ENCODE measurements at regions not wholly inside any gene's neighbourhood (a gene's known extent, or its start where the extent isn't known, plus 50 kb on each side); places are given as distances from the start of the nearest gene placed in this dataset.

DNA sequence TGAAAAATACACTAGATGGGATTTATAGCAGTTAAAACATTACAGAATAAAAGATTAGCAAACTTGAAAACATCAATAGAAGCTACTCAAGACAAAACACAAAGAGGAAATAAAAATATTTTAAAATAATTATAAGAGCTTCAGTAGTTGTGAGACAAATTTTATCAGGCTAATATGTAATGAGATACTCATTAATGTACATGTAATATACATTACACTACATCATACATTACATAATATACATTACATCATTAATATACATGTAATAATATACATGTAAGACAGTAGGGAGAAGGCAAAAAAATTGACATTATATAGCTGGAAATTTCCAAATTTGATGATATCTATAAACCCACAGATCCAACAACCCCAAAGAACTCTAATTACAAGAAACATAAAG is 249.4 kb upstream of the HMGA2 start:
- Histone ChIP-seq H3K27me3 (ENCODE audit: control insufficient read depth in 1 of 2, insufficient read depth in 2 of 2, low read length in 2 of 2) (no peaks in the 10 kb centered on the region), H3K27ac (ENCODE audit: low read length) (no peak overlapping the region), H3K4me3 (ENCODE audit: low read length in 2 of 2) (no peak overlapping the region), H3K9me3 (ENCODE audit: control insufficient read depth in 2 of 2, low read length in 2 of 2) (no peaks in the 10 kb centered on the region), H3K4me1 (ENCODE audit: control insufficient read depth, insufficient read depth, low read length) (no peaks in the 10 kb centered on the region), H3K36me3 (ENCODE audit: control insufficient read depth in 2 of 2, insufficient read depth in 2 of 2, low read length in 2 of 2) (no peaks in the 10 kb centered on the region), H3K9ac (ENCODE audit: low read length in 2 of 2) (no peak overlapping the region)

DNA sequence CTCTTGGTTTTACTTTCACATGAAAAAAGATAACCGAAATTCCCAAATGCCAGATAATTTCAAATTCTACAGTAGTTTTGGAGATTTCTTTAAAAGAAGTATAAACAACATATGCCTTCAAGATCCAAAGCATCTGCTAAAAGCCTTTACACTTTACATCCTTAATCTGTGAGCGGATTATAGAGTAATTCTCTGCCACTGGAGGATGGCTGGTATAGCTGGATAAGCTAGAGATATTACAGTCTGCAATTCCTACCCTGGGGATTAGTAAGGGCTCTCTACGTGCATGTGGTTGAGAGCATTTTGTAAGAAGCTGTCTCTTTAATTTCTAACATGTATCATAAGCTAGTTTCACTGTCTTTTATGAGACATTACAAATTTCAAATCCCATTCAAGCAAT is 240.3 kb upstream of the HMGA2 start:
- no peak overlapping the region for H3K9ac ChIP-seq (ENCODE audit: low read length in 2 of 2)
- H3K27me3 ChIP-seq (ENCODE audit: control insufficient read depth in 1 of 2, insufficient read depth in 2 of 2, low read length in 2 of 2) = no peaks in the 10 kb centered on the region
- H3K4me3 ChIP-seq (ENCODE audit: low read length in 2 of 2) = no peak overlapping the region
- H3K27ac ChIP-seq (ENCODE audit: low read length) = no peak overlapping the region
- no peaks in the 10 kb centered on the region for H3K4me1 ChIP-seq (ENCODE audit: control insufficient read depth, insufficient read depth, low read length)
- H3K36me3 ChIP-seq (ENCODE audit: control insufficient read depth in 2 of 2, insufficient read depth in 2 of 2, low read length in 2 of 2) = no peaks in the 10 kb centered on the region
- H3K9me3 ChIP-seq (ENCODE audit: control insufficient read depth in 2 of 2, low read length in 2 of 2) = no peaks in the 10 kb centered on the region

DNA sequence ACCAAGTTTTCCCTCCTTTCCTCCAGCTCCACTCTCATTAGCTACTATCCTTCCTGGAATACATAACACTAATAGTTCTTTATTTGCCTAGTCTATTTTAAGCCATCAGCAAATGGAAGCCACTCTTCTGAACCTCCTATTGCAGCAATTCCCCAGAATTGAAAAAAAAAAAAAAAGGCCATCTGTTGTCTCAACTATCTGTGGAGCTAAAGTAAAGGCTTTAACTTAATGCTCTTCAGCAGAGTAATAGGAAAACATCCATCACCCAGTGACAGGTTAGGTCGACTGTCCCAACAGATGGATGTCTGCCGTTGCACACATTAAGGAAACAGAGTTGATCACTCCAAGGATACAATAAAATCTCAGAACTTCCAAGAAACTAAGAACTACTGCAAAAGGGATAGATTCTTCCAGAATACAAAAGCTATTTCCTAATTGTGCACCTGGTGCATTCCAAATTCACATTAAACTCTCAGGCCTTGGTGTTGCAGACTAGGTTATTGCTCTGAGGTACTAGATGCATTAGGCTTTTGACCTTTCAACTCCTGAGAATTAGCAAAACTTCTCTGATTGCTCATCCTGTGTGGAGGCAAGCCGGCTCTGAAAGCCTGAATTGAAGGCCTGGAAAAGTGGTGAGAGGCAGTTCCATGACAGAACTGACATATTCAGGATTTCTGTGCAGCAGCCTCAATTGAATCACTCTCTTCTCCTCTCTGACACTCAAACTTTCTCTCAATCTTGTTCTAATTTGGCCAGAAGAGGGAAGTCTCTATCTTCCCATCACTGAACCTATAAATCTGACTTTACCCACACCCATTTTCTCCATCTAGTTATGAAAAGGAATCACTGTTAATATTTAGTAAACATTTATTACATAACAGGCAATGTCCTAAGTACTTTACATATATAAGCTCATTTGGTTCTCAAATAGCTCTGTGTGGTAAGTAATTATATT is 238.4 kb upstream of the HMGA2 start:
- Histone ChIP-seq H3K4me1 (ENCODE audit: control insufficient read depth, insufficient read depth, low read length) (no peaks in the 10 kb centered on the region), H3K9me3 (ENCODE audit: control insufficient read depth in 2 of 2, low read length in 2 of 2) (no peaks in the 10 kb centered on the region), H3K36me3 (ENCODE audit: control insufficient read depth in 2 of 2, insufficient read depth in 2 of 2, low read length in 2 of 2) (no peaks in the 10 kb centered on the region), H3K9ac (ENCODE audit: low read length in 2 of 2) (no peak overlapping the region), H3K27me3 (ENCODE audit: control insufficient read depth in 1 of 2, insufficient read depth in 2 of 2, low read length in 2 of 2) (no peaks in the 10 kb centered on the region), H3K27ac (ENCODE audit: low read length) (no peak overlapping the region), H3K4me3 (ENCODE audit: low read length in 2 of 2) (no peak overlapping the region)

DNA sequence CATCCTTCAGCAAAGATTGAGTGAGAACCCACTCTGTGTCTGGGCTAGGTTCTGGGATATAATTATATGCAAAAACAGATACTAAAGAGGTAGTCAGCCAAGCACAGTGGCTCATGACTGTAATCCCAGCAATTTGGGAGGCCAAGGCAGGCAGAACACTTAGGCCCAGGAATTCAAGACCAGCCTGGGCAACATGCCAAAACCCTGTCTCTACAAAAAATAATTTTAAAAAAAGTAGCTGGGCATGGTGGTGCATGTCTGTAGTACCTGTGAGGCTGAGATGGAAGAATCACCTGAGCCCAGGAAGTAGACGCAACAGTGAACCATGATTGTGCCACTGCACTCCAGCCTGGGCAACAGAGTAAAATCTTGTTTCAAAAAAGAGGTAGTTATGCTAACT is 237.5 kb upstream of the HMGA2 start:
- Histone ChIP-seq H3K27me3 (ENCODE audit: control insufficient read depth in 1 of 2, insufficient read depth in 2 of 2, low read length in 2 of 2) (no peaks in the 10 kb centered on the region), H3K4me3 (ENCODE audit: low read length in 2 of 2) (no peak overlapping the region), H3K36me3 (ENCODE audit: control insufficient read depth in 2 of 2, insufficient read depth in 2 of 2, low read length in 2 of 2) (no peaks in the 10 kb centered on the region), H3K9ac (ENCODE audit: low read length in 2 of 2) (no peak overlapping the region), H3K9me3 (ENCODE audit: control insufficient read depth in 2 of 2, low read length in 2 of 2) (no peaks in the 10 kb centered on the region), H3K4me1 (ENCODE audit: control insufficient read depth, insufficient read depth, low read length) (no peaks in the 10 kb centered on the region), H3K27ac (ENCODE audit: low read length) (no peak overlapping the region)

DNA sequence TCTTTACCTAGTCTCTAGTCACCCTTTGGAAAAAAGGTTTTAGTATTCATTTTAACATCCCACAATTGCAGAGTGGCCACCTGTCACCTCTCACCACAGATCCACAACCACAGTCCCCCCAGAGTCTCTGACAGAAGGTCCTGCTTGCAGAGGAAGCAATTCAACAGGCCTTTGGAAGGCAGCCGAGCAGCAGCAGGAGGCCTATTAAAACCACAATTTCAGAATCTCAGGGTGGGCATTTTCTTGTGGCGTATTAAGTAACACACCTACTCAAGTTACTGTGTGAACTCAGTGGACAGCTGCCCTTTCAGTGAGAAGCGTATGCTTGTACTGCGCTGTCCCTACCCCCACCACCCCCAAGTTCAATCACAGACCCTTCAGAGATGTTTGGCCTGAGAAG is 234.0 kb upstream of the HMGA2 start:
- Histone ChIP-seq H3K4me1 (ENCODE audit: control insufficient read depth, insufficient read depth, low read length) (no peaks in the 10 kb centered on the region), H3K36me3 (ENCODE audit: control insufficient read depth in 2 of 2, insufficient read depth in 2 of 2, low read length in 2 of 2) (no peaks in the 10 kb centered on the region), H3K4me3 (ENCODE audit: low read length in 2 of 2) (no peak overlapping the region), H3K27me3 (ENCODE audit: control insufficient read depth in 1 of 2, insufficient read depth in 2 of 2, low read length in 2 of 2) (no peaks in the 10 kb centered on the region), H3K9me3 (ENCODE audit: control insufficient read depth in 2 of 2, low read length in 2 of 2) (no peaks in the 10 kb centered on the region), H3K27ac (ENCODE audit: low read length) (no peak overlapping the region), H3K9ac (ENCODE audit: low read length in 2 of 2) (no peak overlapping the region)

DNA sequence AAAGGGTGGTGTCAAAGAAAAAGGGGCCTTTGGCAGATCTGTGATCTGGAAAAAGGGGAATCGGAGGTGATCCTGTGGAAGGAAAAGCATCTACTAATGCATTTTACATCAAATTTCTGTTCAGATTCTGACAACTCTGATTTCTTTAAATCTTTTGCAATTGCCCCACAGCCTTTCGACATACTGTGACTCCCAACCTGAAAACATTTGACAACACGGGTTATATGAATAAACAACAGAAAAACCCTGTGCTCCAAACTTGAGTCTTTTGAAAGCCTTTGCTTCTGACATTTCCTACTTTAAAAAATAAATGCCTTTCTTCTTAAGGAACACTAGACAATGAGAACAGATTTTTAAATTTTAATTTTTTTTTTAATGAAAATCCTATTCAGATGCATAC is 231.9 kb upstream of the HMGA2 start:
- no peaks in the 10 kb centered on the region for H3K9me3 ChIP-seq (ENCODE audit: control insufficient read depth in 2 of 2, low read length in 2 of 2)
- H3K4me1 ChIP-seq (ENCODE audit: control insufficient read depth, insufficient read depth, low read length) = no peaks in the 10 kb centered on the region
- no peak overlapping the region for H3K27ac ChIP-seq (ENCODE audit: low read length)
- H3K9ac ChIP-seq (ENCODE audit: low read length in 2 of 2) = no peak overlapping the region
- no peaks in the 10 kb centered on the region for H3K27me3 ChIP-seq (ENCODE audit: control insufficient read depth in 1 of 2, insufficient read depth in 2 of 2, low read length in 2 of 2)
- no peak overlapping the region for H3K4me3 ChIP-seq (ENCODE audit: low read length in 2 of 2)
- H3K36me3 ChIP-seq (ENCODE audit: control insufficient read depth in 2 of 2, insufficient read depth in 2 of 2, low read length in 2 of 2) = no peaks in the 10 kb centered on the region

DNA sequence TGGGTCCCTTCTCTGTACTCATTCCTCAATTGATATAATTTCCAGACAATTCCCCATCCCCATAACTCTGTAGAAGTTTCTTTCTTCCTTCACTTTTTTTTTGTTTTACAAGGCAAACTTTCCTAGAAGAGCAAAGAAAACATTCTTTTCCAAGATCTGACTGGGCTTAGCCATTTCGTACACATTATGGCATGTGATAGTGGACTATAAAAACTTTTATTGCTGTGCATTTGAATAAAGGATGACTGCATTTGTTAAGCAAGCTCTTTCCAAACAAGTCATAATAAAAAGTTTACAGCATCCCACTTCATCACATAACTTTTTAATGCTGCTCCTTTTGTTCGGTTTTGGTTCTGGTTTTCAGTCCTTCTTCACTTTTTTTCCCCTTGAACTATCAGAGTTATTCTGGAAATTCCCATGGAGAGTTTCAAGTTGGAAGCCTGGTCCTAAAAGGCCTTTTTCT is 231.0 kb upstream of the HMGA2 start:
- Histone ChIP-seq H3K27me3 (ENCODE audit: control insufficient read depth in 1 of 2, insufficient read depth in 2 of 2, low read length in 2 of 2) (no peaks in the 10 kb centered on the region), H3K9me3 (ENCODE audit: control insufficient read depth in 2 of 2, low read length in 2 of 2) (no peaks in the 10 kb centered on the region), H3K4me1 (ENCODE audit: control insufficient read depth, insufficient read depth, low read length) (no peaks in the 10 kb centered on the region), H3K36me3 (ENCODE audit: control insufficient read depth in 2 of 2, insufficient read depth in 2 of 2, low read length in 2 of 2) (no peaks in the 10 kb centered on the region), H3K27ac (ENCODE audit: low read length) (no peak overlapping the region), H3K9ac (ENCODE audit: low read length in 2 of 2) (no peak overlapping the region), H3K4me3 (ENCODE audit: low read length in 2 of 2) (no peak overlapping the region)

DNA sequence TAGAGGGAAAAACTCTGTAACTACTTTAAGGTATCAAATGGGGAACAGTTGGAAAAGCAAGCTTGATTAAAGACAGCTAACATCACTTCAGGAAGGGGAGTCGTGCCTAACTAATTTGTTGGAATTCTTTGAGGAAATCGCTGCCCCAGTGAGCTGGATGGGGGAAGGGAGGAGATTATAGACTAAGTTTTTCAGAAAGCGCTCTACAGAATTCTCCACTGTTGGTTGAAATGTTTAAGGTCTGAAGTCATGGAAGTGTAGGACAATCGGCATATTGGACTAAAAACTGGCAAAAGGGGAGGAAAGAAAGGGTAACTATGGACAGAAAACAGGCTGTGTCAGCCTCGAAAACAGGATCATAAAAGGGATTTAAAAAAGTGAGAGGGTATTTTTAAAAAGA is 229.9 kb upstream of the HMGA2 start:
- Histone ChIP-seq H3K9me3 (ENCODE audit: control insufficient read depth in 2 of 2, low read length in 2 of 2) (no peaks in the 10 kb centered on the region), H3K27ac (ENCODE audit: low read length) (no peak overlapping the region), H3K27me3 (ENCODE audit: control insufficient read depth in 1 of 2, insufficient read depth in 2 of 2, low read length in 2 of 2) (peaks cover 0 to 3% of the 10 kb centered on the region in 2 donors), H3K36me3 (ENCODE audit: control insufficient read depth in 2 of 2, insufficient read depth in 2 of 2, low read length in 2 of 2) (no peaks in the 10 kb centered on the region), H3K4me1 (ENCODE audit: control insufficient read depth, insufficient read depth, low read length) (no peaks in the 10 kb centered on the region), H3K4me3 (ENCODE audit: low read length in 2 of 2) (no peak overlapping the region), H3K9ac (ENCODE audit: low read length in 2 of 2) (no peak overlapping the region)

DNA sequence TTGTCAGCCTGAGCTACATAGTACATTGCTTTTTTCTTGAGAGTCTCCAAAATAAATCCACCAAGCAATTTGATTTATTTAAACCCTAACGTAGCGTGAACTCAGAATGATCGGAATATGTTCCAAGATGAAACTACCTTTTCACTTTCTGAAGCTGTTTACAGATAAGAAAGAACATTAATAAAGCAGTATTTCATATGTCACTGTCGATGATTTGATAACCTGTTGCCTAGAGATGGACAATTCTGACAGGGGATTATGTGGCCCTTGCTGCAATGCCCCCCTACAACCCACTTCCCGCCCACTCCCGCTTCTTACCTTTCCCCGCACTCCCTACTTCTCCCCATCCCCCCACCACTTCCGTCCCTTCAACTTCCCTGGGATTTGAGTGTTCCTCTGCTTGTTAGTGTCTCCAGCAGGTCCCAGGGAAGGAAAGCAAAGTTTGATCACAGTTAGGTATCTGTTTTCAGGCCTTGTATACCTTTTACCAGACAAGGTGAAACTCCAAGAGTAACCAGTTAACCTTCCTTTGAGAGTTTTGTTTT is 229.2 kb upstream of the HMGA2 start:
- Histone ChIP-seq H3K9ac (ENCODE audit: low read length in 2 of 2) (no peak overlapping the region), H3K27ac (ENCODE audit: low read length) (no peak overlapping the region), H3K27me3 (ENCODE audit: control insufficient read depth in 1 of 2, insufficient read depth in 2 of 2, low read length in 2 of 2) (peaks cover 0 to 3% of the 10 kb centered on the region in 2 donors), H3K9me3 (ENCODE audit: control insufficient read depth in 2 of 2, low read length in 2 of 2) (no peaks in the 10 kb centered on the region), H3K4me3 (ENCODE audit: low read length in 2 of 2) (no peak overlapping the region), H3K4me1 (ENCODE audit: control insufficient read depth, insufficient read depth, low read length) (no peaks in the 10 kb centered on the region), H3K36me3 (ENCODE audit: control insufficient read depth in 2 of 2, insufficient read depth in 2 of 2, low read length in 2 of 2) (no peaks in the 10 kb centered on the region)

DNA sequence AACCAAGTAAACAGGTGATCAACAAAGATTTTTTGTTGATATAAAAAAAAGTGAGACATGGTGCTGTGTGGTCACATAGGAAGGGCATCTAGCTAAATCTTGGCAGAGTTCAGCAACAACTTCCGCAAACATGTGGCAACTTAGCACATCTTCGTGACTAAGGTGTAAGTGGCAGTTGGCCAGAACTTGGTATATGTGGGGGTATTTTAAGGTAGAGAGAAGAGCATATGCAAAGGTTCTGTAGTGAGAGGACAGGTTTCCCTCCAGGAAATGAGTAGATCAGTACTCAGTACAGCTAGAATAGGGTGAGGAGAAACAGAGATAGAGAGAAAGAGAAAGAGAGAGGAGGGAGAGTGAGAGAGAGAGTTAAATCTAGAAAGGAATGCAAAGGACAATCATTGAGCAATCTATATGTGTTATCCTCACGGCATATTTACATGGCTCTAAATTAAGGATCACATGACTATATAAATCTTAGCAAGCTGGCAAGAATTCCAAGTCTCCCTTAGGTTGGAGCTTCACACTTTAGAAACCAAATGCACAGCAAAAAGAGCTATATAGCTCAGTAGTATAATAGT is 227.7 kb upstream of the HMGA2 start:
- H3K4me3 ChIP-seq (ENCODE audit: low read length in 2 of 2) = no peak overlapping the region
- no peaks in the 10 kb centered on the region for H3K36me3 ChIP-seq (ENCODE audit: control insufficient read depth in 2 of 2, insufficient read depth in 2 of 2, low read length in 2 of 2)
- no peak overlapping the region for H3K27ac ChIP-seq (ENCODE audit: low read length)
- no peak overlapping the region for H3K9ac ChIP-seq (ENCODE audit: low read length in 2 of 2)
- peaks cover 0 to 9% of the 10 kb centered on the region in 2 donors for H3K27me3 ChIP-seq (ENCODE audit: control insufficient read depth in 1 of 2, insufficient read depth in 2 of 2, low read length in 2 of 2)
- no peaks in the 10 kb centered on the region for H3K4me1 ChIP-seq (ENCODE audit: control insufficient read depth, insufficient read depth, low read length)
- H3K9me3 ChIP-seq (ENCODE audit: control insufficient read depth in 2 of 2, low read length in 2 of 2) = no peaks in the 10 kb centered on the region

DNA sequence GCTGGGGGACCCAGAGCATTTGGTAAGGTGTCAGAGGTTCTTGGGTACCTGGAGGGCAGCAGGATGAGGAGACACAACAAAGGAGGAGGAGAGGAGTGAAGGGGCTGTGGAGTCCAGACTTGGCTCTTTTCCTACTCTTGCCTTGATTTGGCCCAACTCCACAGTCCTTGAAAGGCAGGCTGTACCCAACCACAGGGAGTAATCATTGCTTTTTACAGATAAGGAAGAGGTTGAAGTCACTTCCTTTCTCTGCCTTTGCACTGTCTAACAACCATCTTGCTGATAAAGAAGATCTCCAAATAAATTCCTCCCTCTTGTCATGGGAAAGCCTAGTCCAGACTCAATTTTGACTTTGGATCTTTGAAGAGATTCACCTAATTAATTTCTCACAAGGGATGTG is 226.8 kb upstream of the HMGA2 start:
- no peaks in the 10 kb centered on the region for H3K4me1 ChIP-seq (ENCODE audit: control insufficient read depth, insufficient read depth, low read length)
- H3K9me3 ChIP-seq (ENCODE audit: control insufficient read depth in 2 of 2, low read length in 2 of 2) = no peaks in the 10 kb centered on the region
- no peak overlapping the region for H3K4me3 ChIP-seq (ENCODE audit: low read length in 2 of 2)
- H3K36me3 ChIP-seq (ENCODE audit: control insufficient read depth in 2 of 2, insufficient read depth in 2 of 2, low read length in 2 of 2) = no peaks in the 10 kb centered on the region
- H3K27ac ChIP-seq (ENCODE audit: low read length) = no peak overlapping the region
- no peak overlapping the region for H3K9ac ChIP-seq (ENCODE audit: low read length in 2 of 2)
- H3K27me3 ChIP-seq (ENCODE audit: control insufficient read depth in 1 of 2, insufficient read depth in 2 of 2, low read length in 2 of 2) = peaks cover 0 to 9% of the 10 kb centered on the region in 2 donors
